OCI-LY1 (cell line): ENCODE measurements at regions not wholly inside any gene's neighbourhood (a gene's known extent, or its start where the extent isn't known, plus 50 kb on each side); places are given as distances from the start of the nearest gene placed in this dataset.

ENCODE experiments used
- H2AFZ ChIP-seq: fragments of 200-600 bp; sonication (generic), shearing (Covaris generic); 2 replicates; pipeline ENCODE4 v1.6.0; 2014; ENCODE audit warnings: antibody characterized with exemption, mild to moderate bottlenecking, low read length
- H3F3A ChIP-seq: fragments of 200-600 bp; sonication (generic), shearing (Covaris generic); 2 replicates; pipeline ENCODE4 v1.6.0; 2014; ENCODE audit warnings: mild to moderate bottlenecking, antibody characterized with exemption, low read length, moderate library complexity; ENCODE audit not compliant: insufficient read depth
- H3K27ac ChIP-seq: fragments of 200-600 bp; sonication (generic); 2 replicates; pipeline ENCODE4 v1.5.1; 2014; ENCODE audit warnings: low read length, mixed run types, mild to moderate bottlenecking, low read depth; ENCODE audit not compliant: poor library complexity, severe bottlenecking
- H3K27me3 ChIP-seq: fragments of 200-600 bp; sonication (generic); 2 replicates; pipeline ENCODE4 v1.6.0; 2014; ENCODE audit warnings: antibody characterized with exemption, mild to moderate bottlenecking, low read length, moderate library complexity; ENCODE audit not compliant: insufficient read depth
- H3K36me3 ChIP-seq: fragments of 200-600 bp; sonication (generic); 2 replicates; pipeline ENCODE4 v1.6.1; 2014; ENCODE audit warnings: mild to moderate bottlenecking, antibody characterized with exemption, low read length, moderate library complexity, mixed read lengths; ENCODE audit not compliant: insufficient read depth
- H3K4me1 ChIP-seq: fragments of 200-600 bp; sonication (generic); 2 replicates; pipeline ENCODE4 v1.5.1; 2014; ENCODE audit warnings: mild to moderate bottlenecking, low read length, moderate library complexity; ENCODE audit not compliant: insufficient read depth, severe bottlenecking
- H3K4me2 ChIP-seq: fragments of 200-600 bp; sonication (generic), shearing (Covaris generic); 2 replicates; pipeline ENCODE4 v1.6.1; 2014; ENCODE audit warnings: low read length
- H3K4me3 ChIP-seq: fragments of 200-600 bp; sonication (generic); 2 replicates; pipeline ENCODE4 v1.5.1; 2014; ENCODE audit warnings: low read length, low read depth, mild to moderate bottlenecking, mixed read lengths; ENCODE audit not compliant: poor library complexity, severe bottlenecking
- H3K79me2 ChIP-seq: fragments of 200-600 bp; shearing (Covaris generic); 2 replicates; pipeline ENCODE4 v1.6.1; 2016; ENCODE audit warnings: mixed run types, low read length, mixed read lengths; ENCODE audit not compliant: insufficient read depth
- H3K9ac ChIP-seq: fragments of 200-600 bp; sonication (generic), shearing (Covaris generic); 2 replicates; pipeline ENCODE4 v1.6.1; 2014; ENCODE audit warnings: mild to moderate bottlenecking, low read length, mixed read lengths
- H3K9me2 ChIP-seq: fragments of 200-600 bp; sonication (generic), shearing (Covaris generic); 2 replicates; pipeline ENCODE4 v1.6.1; 2014; ENCODE audit warnings: low read depth, mild to moderate bottlenecking, low read length, mixed read lengths
- H3K9me3 ChIP-seq: fragments of 200-600 bp; shearing (Covaris generic); 2 replicates; pipeline ENCODE4 v1.6.1; 2014; ENCODE audit warnings: low read length, mixed read lengths
- H4K20me1 ChIP-seq: fragments of 200-600 bp; sonication (generic), shearing (Covaris generic); 2 replicates; pipeline ENCODE4 v1.6.0; 2016; ENCODE audit warnings: mild to moderate bottlenecking, low read length; ENCODE audit not compliant: insufficient read depth
- CTCF ChIP-seq: fragments of 200-600 bp; sonication (generic), shearing (Covaris generic); IDR thresholded peaks from 2 replicates; pipeline ENCODE4 v1.5.1; 2017; ENCODE audit warnings: mild to moderate bottlenecking, antibody characterized with exemption, low read length, moderate library complexity, mixed read lengths
- EZH2 ChIP-seq: fragments of 200-600 bp; sonication (generic), shearing (Covaris generic); IDR thresholded peaks from 2 replicates; pipeline ENCODE4 v1.8.0; 2017; ENCODE audit warnings: borderline replicate concordance, mixed run types, mild to moderate bottlenecking, antibody characterized with exemption, low read length, moderate library complexity, mixed read lengths

- Histone ChIP-seq H3K36me3 (no peaks in the 10 kb centered on the region), H3K4me3 (no peak overlapping the region)
Observed at GRCh38 chr10:131559450-131559911, 248.0 kb upstream of the TCERG1L start.

DNA sequence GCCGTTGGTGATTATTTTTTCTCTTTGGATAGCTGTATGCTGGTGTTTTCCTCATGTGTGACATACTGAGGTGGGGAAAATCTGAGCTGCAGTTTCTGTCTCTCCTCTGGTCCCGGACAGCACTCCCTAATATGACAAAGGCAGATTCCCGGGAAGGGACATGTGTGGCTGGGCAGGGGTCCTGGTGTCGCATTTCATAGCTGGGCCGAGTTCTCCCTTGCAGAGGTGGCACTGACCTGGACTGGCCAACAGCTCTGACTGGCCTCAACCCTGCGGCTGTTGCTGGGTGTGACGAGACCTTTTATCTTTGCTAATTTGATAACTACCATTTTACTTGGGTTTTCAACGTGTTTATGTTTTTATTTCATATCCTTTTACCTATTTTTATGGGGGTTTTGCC lies 248.6 kb upstream of the TCERG1L start:
- Histone ChIP-seq H3K9me2 (no peaks in the 10 kb centered on the region), H3K9ac (no peak overlapping the region), H3K9me3 (no peaks in the 10 kb centered on the region), H2AFZ (no peak overlapping the region), H3K27ac (no peak overlapping the region), H3K27me3 (no peaks in the 10 kb centered on the region), H3K4me2 (no peak overlapping the region), H4K20me1 (no peaks in the 10 kb centered on the region), H3F3A (no peaks in the 10 kb centered on the region), H3K4me1 (no peaks in the 10 kb centered on the region), H3K79me2 (no peaks in the 10 kb centered on the region), H3K36me3 (no peaks in the 10 kb centered on the region), H3K4me3 (no peak overlapping the region)
- TF ChIP-seq EZH2 (no peak), CTCF (no peak)

More at GRCh38 chr10:131559450-131559911, 248.0 kb upstream of the TCERG1L start:
- no peaks in the 10 kb centered on the region for H3K79me2 ChIP-seq
- no peak overlapping the region for H3K9ac ChIP-seq
- H2AFZ ChIP-seq, result no peak overlapping the region
- H4K20me1 ChIP-seq, result no peaks in the 10 kb centered on the region
- no peak overlapping the region for H3K27ac ChIP-seq
- H3K9me3 ChIP-seq, result no peaks in the 10 kb centered on the region
- no peaks in the 10 kb centered on the region for H3K9me2 ChIP-seq
- H3F3A ChIP-seq, result no peaks in the 10 kb centered on the region
- TF ChIP-seq EZH2 (no peak), CTCF (no peak)
- no peaks in the 10 kb centered on the region for H3K27me3 ChIP-seq
- H3K4me2 ChIP-seq, result no peak overlapping the region
- no peaks in the 10 kb centered on the region for H3K4me1 ChIP-seq

- H3K4me1 ChIP-seq, result no peaks in the 10 kb centered on the region
- no peak overlapping the region for H3K4me3 ChIP-seq
- H3K79me2 ChIP-seq, result no peaks in the 10 kb centered on the region
- H3K27me3 ChIP-seq, result no peaks in the 10 kb centered on the region
- no peaks in the 10 kb centered on the region for H4K20me1 ChIP-seq
- no peaks in the 10 kb centered on the region for H3K36me3 ChIP-seq
- no peak overlapping the region for H3K9ac ChIP-seq
- no peak overlapping the region for H2AFZ ChIP-seq
- no peaks in the 10 kb centered on the region for H3F3A ChIP-seq
- TF ChIP-seq CTCF, result no peak
- no peak for TF ChIP-seq EZH2
- H3K9me2 ChIP-seq, result no peaks in the 10 kb centered on the region
- H3K9me3 ChIP-seq, result no peaks in the 10 kb centered on the region
- no peak overlapping the region for H3K27ac ChIP-seq
- no peak overlapping the region for H3K4me2 ChIP-seq
Observed at GRCh38 chr10:131560706-131561355, 249.3 kb upstream of the TCERG1L start.
